ENCODE measurements at regions not wholly inside any gene's neighbourhood (a gene's known extent, or its start where the extent isn't known, plus 50 kb on each side); places are given as distances from the start of the nearest gene placed in this dataset.

- TF ChIP-seq CTCF (IDR thresholded peaks at IDR 0.05) (no peak), POLR2A (IDR thresholded peaks at IDR 0.05) (no peak)
These were observed 76.5 kb upstream of the GSE1 start for GRCh38 chr16:85536411-85537330.
